GM21723 (cell line): ENCODE measurements at regions not wholly inside any gene's neighbourhood (a gene's known extent, or its start where the extent isn't known, plus 50 kb on each side); places are given as distances from the start of the nearest gene placed in this dataset.
"Not testable (repeated sequence)": the region's sequence is repeated elsewhere in the genome, so short reads cannot be mapped to it uniquely, and the experiment has no call there.

Source experiments
- ATAC-seq: cut with Tn5 transposase; IDR thresholded peaks from one replicate; pipeline ENCODE4 v1.9.1; 2021; ENCODE audit warnings: mild to moderate bottlenecking, moderate library complexity; ENCODE audit not compliant: unreplicated experiment

DNA sequence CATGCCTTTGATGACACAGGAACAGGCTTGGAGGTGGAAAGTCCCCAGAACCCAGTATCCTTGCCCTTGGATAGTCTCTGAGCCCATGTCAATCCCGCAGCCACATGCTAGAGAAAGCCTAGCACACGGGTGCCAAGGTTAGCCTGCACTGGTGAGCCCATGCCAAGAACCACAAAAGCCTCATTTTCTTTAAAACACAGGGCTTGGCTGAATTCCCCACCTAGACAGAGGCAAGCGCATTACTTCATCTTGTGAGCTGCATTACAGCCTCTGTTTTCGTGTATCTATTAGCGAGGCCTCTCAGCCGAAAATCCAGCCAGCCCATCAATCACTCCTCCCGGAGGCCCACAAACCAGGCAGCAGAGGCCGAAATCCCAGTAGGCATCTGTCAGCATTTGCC lies 314.9 kb upstream of the AUTS2 start:
- no peak for ATAC-seq

GRCh38 chr7:69285854-69286253 lies 312.4 kb upstream of the AUTS2 start:
- ATAC-seq = no peak

DNA sequence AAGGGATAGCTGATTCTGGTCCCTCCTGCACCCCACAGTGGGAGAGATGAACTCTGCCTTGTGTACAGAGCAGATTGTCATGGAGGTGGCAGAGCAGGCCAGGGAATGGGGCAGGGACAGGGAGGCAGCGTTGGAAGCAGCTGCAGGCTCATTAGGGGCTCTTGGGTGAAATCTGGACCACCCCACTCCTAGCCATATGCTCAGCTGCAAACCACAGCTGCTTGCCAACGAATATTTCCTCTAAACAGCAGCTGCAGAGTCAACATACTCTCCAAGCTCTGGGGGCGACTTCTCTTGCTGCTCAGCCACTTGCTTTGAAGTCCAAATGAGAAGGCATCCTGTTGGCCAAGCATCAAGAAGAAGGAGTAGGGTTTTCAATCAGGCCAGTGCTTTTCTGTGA lies 302.3 kb upstream of the AUTS2 start:
- no peak for ATAC-seq

- no peak for ATAC-seq
Observed at GRCh38 chr7:69301253-69301652, 297.0 kb upstream of the AUTS2 start.

DNA sequence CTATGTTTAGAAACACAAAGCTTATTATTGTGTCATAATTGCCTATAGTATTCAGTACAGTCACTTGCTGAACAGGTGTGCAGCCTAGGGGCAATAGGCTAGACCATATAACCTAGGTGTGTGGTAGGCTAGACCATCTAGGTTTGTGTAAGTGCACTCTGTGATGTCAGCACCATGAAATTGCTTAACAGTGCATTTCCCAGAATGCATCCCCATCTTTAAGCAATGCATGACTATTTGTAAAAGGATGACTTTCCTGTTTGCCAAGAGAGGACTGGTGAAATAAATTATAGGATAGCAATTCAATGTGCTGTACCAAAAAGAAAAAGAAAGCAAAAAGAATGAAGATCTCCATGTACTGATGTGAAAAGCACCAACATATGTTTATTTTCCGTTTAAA lies 288.7 kb upstream of the AUTS2 start:
- no peak for ATAC-seq

GRCh38 chr7:69311489-69311888 lies 286.8 kb upstream of the AUTS2 start:
- ATAC-seq = no peak

GRCh38 chr7:69313852-69314251 lies 284.4 kb upstream of the AUTS2 start:
- not testable (repeated sequence) for ATAC-seq

GRCh38 chr7:69318794-69319193 lies 279.5 kb upstream of the AUTS2 start:
- no peak for ATAC-seq

DNA sequence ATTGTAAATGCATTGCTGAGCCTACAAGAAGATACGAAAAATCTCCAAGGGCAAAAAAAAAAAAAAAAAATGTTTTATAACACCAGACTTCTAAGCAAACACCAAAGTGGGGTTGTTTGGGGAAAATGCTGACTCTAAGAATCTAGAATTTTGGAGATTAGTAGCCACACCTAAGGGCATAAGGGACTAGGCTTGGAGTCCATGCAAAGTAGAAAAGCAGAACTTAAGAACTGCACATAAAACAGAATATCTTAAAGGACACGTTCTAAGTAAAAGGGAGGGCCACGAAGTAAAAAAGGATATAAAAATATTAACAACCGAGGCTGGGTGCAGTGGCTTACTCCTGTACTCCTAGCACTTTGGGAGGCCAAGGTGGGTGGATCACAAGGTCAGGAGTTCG lies 269.8 kb upstream of the AUTS2 start:
- ATAC-seq = no peak

DNA sequence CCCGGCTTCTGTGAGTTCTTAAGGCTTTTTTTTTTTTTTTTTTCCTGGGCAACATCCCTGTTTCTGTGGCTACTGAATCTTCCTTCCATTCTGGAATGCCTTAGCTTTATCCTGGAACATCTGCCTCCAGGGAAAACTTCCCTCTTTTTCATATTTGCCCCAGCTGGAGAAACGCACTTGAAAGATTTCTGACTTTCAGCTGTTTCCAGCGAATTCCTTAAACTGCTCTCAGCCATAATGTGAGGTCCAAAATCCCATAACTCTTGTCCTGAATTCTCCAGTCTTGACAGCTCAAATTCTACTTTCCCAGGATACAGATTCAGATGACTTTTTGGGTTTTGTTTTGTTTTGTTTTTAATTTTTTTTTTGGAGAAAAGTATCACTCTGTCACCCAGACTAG lies 263.6 kb upstream of the AUTS2 start:
- no peak for ATAC-seq

DNA sequence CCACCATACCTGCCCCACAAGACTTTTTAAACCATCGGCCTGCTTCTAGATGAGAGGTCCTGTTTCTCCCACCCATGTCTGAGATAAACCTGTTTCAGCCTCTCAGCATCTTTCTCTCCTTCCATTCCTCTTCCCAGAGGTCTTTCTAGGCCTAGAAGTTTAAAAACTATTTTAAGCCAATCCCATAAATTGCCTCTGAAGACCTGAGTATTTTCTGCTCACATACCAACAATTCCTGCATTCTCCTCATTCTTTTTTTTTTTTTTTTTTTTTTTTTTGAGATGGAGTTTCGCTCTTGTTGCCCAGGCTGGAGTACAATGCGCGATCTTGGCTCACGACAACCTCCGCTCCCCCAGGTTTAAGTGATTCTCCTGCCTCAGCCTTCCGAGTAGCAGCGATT lies 262.9 kb upstream of the AUTS2 start:
- no peak for ATAC-seq

DNA sequence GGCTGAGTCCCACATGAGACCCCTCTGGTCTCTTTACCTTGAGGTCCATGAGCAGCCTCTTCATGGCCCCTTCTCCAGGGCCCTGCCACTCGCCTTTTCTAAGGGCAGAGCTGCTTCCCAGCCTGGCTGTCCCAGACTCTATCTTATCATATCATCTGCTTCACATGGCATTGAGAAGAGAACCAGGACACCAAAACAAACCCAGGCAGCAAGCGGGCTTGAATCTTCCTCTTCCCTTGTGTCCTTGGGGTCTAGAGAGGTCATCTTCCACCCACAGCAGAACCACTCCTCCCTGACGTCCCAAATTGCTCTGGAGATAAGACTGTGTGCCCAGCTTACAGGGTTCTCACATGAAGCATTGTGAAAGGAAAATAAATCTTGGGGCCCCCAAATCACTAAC lies 261.3 kb upstream of the AUTS2 start:
- no peak for ATAC-seq

DNA sequence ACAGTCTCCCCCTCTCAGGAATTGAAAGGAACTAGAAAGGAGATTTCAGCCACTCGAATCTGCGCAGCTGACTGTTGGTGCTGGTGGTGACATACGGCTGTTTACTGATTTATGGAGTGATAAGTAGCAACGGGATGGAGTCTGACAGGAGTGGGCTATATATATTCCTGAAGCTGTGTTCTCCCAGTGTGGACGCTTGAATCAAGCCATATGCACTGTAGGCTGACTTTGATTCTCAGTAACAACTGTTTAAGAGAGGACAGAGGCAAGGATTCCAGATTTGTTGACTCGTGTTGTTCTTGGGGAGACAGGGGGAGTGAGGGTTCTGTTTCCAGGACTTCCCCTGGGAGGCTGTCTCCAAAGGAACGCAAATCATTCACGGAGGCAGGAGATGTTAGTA lies 260.1 kb upstream of the AUTS2 start:
- no peak for ATAC-seq

DNA sequence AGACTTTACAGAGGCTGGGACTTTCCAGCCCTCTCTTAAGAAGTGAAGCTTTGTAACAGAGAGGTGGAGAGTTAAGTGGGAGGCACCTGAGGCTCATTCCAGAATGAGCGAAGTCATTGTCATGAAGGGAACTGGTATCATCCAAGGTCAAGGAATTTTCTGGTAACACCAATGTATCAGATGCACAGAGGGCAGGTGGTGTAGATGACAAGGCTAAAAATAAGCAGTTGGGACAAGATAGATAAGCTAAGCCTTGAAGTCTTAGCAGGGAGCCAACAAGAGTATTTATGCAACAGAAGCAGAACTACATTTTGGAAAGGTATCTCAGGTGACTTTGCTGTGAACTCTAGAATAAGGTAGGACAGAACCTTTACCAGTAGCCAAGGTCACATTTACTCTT lies 257.0 kb upstream of the AUTS2 start:
- no peak for ATAC-seq

- no peak for ATAC-seq
Observed at GRCh38 chr7:69342154-69342884, 256.0 kb upstream of the AUTS2 start.

- ATAC-seq = no peak
Observed at GRCh38 chr7:69349291-69349690, 249.0 kb upstream of the AUTS2 start.

DNA sequence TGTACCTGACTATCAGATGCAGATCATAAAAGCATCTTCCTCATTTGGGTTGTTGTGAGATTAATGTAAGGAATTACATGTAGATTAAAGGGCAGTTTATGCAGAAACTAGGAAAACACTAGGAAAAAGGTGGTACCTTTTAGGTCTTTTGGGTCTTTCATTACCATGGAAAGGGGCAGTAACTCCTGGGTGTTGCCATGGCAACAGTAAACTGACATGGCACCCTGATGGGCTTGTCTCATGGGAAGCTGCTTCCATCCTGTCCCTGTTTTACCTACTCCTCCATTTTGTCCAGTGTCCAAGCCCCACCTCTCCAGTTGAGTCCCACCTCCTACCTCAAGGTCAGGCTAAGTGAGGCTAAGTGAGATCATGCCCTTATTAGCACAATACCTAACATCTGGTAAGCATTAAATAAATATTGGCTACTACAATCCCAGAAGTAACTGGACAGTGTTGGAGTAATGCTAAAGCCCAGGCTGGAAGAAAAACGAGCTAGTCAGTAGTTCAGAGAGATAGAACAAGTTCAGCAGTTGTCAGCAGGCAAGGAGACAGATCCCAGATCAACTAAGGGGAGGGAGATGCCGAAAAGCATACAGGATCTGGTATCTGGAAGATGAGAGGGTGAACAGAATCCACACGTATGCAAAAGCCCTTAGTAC lies 240.0 kb upstream of the AUTS2 start:
- ATAC-seq = no peak

- no peak for ATAC-seq
Observed at GRCh38 chr7:69359003-69359700, 239.1 kb upstream of the AUTS2 start.

DNA sequence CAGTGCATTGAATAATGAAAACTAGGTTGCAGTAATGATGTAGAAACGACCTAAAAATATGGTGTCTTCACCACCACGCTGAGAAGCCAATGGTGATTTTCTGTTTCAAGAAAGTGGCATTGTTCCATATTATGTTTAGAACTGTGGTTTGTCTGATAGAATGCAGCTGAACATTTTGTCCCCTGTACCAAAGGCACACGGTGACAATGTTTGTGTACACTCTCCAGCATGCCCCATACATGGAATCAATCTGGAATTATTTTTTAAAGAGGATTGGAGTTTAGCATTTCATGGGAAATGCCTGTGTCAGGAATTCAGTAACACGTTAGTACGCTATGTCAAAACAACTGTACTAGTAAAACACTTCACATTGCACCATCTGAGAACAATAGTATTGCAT lies 237.4 kb upstream of the AUTS2 start:
- no peak for ATAC-seq

GRCh38 chr7:69363136-69363535 lies 235.1 kb upstream of the AUTS2 start:
- ATAC-seq = no peak

DNA sequence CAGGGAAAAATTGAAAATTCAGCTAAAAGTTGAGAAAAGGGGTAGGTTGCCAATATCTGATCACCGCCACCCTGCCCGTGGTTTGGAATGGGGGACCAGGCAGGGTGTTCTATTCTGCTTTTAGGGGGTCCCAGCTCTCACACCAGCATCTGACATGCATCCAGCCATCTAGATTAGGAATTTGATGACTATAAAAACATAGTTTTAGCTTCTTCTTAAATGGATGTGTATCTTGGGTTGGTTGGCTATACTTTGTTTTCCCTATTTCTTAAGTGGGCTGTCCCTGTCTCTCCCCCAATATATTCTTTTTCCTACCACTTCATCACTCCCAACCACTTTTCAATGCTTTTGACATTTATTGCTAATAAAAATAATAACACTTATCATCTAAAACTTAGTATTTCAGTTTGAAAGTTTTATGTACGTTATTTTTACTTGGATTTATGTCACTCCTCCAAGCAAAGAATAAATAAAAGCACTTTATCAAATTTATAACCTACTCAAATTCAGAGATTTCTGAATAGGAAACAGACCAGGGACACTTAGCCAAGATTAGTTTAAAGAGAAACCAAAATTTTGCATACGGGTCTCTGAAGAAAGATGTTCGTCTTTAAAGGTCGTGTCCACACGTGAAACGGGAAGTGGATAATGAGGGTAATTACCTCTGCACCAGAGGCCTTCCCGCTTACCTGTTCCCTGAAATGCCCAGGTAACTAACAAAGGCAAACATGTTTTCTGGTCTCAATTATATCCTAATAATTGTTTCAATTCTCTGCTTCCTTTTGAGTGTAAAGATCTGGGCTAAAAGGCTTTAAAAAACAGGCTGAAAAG lies 233.2 kb upstream of the AUTS2 start:
- no peak for ATAC-seq
